GM23338 (cell line): ENCODE measurements at regions not wholly inside any gene's neighbourhood (a gene's known extent, or its start where the extent isn't known, plus 50 kb on each side); places are given as distances from the start of the nearest gene placed in this dataset.

Experiments
- CREB1 ChIP-seq: fragments of 250-450 bp; sonication (Bioruptor Pico); IDR thresholded peaks from 2 replicates; pipeline ENCODE4 v1.5.0; 2020; ENCODE audit warnings: low read depth, mild to moderate bottlenecking, moderate library complexity
- JUNB ChIP-seq: IDR thresholded peaks from one replicate; pipeline ENCODE4 v1.6.1; 2016; ENCODE audit warnings: antibody characterized with exemption; ENCODE audit not compliant: unreplicated experiment
- STAT1 ChIP-seq: IDR thresholded peaks from one replicate; pipeline ENCODE4 v1.6.1; 2016; ENCODE audit warnings: antibody characterized with exemption; ENCODE audit not compliant: unreplicated experiment
- ZNF114 ChIP-seq: fragments of 250-450 bp; sonication (Bioruptor Pico); IDR thresholded peaks from 2 replicates; pipeline ENCODE4 v1.5.0; 2020; ENCODE audit warnings: mild to moderate bottlenecking, moderate library complexity
- ZNF331 ChIP-seq: fragments of 250-450 bp; sonication (Bioruptor Pico); IDR thresholded peaks from 2 replicates; pipeline ENCODE4 v1.5.0; 2020; ENCODE audit warnings: low read depth, mild to moderate bottlenecking, moderate library complexity
- TF ChIP-seq, protein P1 (sequence below): fragments of 250-450 bp; sonication (Bioruptor Pico); IDR thresholded peaks from 2 replicates; pipeline ENCODE4 v1.5.0; 2020; ENCODE audit warnings: mild to moderate bottlenecking, moderate library complexity
- TF ChIP-seq, protein P2 (sequence below): IDR thresholded peaks from one replicate; pipeline ENCODE4 v1.6.1; 2018; ENCODE audit warnings: antibody characterized with exemption; ENCODE audit not compliant: unreplicated experiment
- TF ChIP-seq, protein P3 (sequence below), 2 experiments: fragments of 200-600 bp in 1 of 2; sonication (generic) in 1 of 2; conservative IDR thresholded peaks; 2 replicates each; pipeline versions ENCODE4 v1.5.1 to v1.6.1; 2016 to 2017; ENCODE audit warnings: antibody characterized with exemption in 2 of 2, low read depth in 2 of 2, mild to moderate bottlenecking in 2 of 2, moderate library complexity in 1 of 2

DNA sequence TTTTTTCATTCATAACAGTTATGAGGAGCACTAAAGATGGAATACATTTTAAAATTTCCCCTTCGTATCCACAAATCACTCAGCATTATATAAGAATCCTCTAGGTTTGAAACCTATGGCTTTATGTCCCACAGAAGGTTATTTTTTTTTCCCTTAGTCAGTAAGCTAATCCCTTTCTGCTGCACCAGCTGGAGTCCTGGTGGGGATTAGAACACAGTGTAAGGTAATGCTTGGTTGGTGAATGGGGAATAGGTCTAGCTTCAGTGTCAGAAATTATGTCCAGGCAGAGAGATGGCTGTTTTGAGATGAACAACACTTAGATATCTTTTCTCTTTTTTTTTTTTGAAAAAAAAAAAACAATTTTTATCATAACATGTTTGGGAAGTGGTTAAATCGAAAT, 116.6 kb downstream of the RASGEF1B start (continued):
- TF ChIP-seq, protein P1, sequence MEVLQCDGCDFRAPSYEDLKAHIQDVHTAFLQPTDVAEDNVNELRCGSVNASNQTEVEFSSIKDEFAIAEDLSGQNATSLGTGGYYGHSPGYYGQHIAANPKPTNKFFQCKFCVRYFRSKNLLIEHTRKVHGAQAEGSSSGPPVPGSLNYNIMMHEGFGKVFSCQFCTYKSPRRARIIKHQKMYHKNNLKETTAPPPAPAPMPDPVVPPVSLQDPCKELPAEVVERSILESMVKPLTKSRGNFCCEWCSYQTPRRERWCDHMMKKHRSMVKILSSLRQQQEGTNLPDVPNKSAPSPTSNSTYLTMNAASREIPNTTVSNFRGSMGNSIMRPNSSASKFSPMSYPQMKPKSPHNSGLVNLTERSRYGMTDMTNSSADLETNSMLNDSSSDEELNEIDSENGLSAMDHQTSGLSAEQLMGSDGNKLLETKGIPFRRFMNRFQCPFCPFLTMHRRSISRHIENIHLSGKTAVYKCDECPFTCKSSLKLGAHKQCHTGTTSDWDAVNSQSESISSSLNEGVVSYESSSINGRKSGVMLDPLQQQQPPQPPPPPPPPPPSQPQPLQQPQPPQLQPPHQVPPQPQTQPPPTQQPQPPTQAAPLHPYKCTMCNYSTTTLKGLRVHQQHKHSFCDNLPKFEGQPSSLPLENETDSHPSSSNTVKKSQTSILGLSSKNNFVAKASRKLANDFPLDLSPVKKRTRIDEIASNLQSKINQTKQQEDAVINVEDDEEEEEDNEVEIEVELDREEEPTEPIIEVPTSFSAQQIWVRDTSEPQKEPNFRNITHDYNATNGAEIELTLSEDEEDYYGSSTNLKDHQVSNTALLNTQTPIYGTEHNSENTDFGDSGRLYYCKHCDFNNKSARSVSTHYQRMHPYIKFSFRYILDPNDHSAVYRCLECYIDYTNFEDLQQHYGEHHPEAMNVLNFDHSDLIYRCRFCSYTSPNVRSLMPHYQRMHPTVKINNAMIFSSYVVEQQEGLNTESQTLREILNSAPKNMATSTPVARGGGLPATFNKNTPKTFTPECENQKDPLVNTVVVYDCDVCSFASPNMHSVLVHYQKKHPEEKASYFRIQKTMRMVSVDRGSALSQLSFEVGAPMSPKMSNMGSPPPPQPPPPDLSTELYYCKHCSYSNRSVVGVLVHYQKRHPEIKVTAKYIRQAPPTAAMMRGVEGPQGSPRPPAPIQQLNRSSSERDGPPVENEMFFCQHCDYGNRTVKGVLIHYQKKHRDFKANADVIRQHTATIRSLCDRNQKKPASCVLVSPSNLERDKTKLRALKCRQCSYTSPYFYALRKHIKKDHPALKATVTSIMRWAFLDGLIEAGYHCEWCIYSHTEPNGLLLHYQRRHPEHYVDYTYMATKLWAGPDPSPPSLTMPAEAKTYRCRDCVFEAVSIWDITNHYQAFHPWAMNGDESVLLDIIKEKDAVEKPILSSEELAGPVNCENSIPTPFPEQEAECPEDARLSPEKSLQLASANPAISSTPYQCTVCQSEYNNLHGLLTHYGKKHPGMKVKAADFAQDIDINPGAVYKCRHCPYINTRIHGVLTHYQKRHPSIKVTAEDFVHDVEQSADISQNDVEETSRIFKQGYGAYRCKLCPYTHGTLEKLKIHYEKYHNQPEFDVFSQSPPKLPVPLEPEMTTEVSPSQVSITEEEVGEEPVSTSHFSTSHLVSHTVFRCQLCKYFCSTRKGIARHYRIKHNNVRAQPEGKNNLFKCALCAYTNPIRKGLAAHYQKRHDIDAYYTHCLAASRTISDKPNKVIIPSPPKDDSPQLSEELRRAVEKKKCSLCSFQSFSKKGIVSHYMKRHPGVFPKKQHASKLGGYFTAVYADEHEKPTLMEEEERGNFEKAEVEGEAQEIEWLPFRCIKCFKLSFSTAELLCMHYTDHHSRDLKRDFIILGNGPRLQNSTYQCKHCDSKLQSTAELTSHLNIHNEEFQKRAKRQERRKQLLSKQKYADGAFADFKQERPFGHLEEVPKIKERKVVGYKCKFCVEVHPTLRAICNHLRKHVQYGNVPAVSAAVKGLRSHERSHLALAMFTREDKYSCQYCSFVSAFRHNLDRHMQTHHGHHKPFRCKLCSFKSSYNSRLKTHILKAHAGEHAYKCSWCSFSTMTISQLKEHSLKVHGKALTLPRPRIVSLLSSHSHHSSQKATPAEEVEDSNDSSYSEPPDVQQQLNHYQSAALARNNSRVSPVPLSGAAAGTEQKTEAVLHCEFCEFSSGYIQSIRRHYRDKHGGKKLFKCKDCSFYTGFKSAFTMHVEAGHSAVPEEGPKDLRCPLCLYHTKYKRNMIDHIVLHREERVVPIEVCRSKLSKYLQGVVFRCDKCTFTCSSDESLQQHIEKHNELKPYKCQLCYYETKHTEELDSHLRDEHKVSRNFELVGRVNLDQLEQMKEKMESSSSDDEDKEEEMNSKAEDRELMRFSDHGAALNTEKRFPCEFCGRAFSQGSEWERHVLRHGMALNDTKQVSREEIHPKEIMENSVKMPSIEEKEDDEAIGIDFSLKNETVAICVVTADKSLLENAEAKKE (CRISPR knock-in tag), result no peak
- TF ChIP-seq, protein P2, sequence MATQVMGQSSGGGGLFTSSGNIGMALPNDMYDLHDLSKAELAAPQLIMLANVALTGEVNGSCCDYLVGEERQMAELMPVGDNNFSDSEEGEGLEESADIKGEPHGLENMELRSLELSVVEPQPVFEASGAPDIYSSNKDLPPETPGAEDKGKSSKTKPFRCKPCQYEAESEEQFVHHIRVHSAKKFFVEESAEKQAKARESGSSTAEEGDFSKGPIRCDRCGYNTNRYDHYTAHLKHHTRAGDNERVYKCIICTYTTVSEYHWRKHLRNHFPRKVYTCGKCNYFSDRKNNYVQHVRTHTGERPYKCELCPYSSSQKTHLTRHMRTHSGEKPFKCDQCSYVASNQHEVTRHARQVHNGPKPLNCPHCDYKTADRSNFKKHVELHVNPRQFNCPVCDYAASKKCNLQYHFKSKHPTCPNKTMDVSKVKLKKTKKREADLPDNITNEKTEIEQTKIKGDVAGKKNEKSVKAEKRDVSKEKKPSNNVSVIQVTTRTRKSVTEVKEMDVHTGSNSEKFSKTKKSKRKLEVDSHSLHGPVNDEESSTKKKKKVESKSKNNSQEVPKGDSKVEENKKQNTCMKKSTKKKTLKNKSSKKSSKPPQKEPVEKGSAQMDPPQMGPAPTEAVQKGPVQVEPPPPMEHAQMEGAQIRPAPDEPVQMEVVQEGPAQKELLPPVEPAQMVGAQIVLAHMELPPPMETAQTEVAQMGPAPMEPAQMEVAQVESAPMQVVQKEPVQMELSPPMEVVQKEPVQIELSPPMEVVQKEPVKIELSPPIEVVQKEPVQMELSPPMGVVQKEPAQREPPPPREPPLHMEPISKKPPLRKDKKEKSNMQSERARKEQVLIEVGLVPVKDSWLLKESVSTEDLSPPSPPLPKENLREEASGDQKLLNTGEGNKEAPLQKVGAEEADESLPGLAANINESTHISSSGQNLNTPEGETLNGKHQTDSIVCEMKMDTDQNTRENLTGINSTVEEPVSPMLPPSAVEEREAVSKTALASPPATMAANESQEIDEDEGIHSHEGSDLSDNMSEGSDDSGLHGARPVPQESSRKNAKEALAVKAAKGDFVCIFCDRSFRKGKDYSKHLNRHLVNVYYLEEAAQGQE, result no peak
- TF ChIP-seq CREB1 (no peak), ZNF331 (CRISPR knock-in tag) (no peak), JUNB (no peak), ZNF114 (CRISPR knock-in tag) (no peak), STAT1 (no peak)
- TF ChIP-seq, protein P3, sequence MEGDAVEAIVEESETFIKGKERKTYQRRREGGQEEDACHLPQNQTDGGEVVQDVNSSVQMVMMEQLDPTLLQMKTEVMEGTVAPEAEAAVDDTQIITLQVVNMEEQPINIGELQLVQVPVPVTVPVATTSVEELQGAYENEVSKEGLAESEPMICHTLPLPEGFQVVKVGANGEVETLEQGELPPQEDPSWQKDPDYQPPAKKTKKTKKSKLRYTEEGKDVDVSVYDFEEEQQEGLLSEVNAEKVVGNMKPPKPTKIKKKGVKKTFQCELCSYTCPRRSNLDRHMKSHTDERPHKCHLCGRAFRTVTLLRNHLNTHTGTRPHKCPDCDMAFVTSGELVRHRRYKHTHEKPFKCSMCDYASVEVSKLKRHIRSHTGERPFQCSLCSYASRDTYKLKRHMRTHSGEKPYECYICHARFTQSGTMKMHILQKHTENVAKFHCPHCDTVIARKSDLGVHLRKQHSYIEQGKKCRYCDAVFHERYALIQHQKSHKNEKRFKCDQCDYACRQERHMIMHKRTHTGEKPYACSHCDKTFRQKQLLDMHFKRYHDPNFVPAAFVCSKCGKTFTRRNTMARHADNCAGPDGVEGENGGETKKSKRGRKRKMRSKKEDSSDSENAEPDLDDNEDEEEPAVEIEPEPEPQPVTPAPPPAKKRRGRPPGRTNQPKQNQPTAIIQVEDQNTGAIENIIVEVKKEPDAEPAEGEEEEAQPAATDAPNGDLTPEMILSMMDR (conservative IDR thresholded peaks at IDR 0.05; ENCODE audit: low read depth in 2 of 2), result no peak
